Neutrophil (primary cell): ENCODE measurements at regions not wholly inside any gene's neighbourhood (a gene's known extent, or its start where the extent isn't known, plus 50 kb on each side); places are given as distances from the start of the nearest gene placed in this dataset.

ENCODE experiments used
- H3K27ac ChIP-seq: fragments of 200-600 bp; sonication (generic); 2 replicates; pipeline ENCODE4 v1.5.1; 2016; ENCODE audit warnings: mild to moderate bottlenecking, moderate library complexity
- H3K27me3 ChIP-seq: fragments of 200-600 bp; sonication (generic); 2 replicates; pipeline ENCODE4 v1.6.0; 2016; ENCODE audit warnings: mild to moderate bottlenecking
- H3K36me3 ChIP-seq: fragments of 200-600 bp; sonication (generic); 2 replicates; pipeline ENCODE4 v1.5.1; 2017
- H3K4me1 ChIP-seq, 2 experiments: fragments of 200-600 bp in 1 of 2; sonication (generic) in 1 of 2; 1 replicate in 1 of 2; 2 replicates in 1 of 2; pipeline versions ENCODE4 v1.5.1 to v1.6.1; 2013 to 2016; ENCODE audit warnings: low read depth in 1 of 2, low read length in 1 of 2, mild to moderate bottlenecking in 1 of 2, moderate library complexity in 1 of 2; ENCODE audit not compliant: control insufficient read depth in 1 of 2, insufficient read depth in 1 of 2
- H3K4me3 ChIP-seq, 2 experiments: fragments of 200-600 bp in 1 of 2; sonication (generic) in 1 of 2; 1 replicate in 1 of 2; 2 replicates in 1 of 2; pipeline ENCODE4 v1.5.1; 2013 to 2016; ENCODE audit warnings: low read depth in 1 of 2, low read length in 1 of 2, mild to moderate bottlenecking in 1 of 2, moderate library complexity in 1 of 2
- H3K9me3 ChIP-seq: fragments of 200-600 bp; sonication (generic); 2 replicates; pipeline ENCODE4 v1.5.1; 2016
- CTCF ChIP-seq: fragments of 200-600 bp; sonication (generic); IDR thresholded peaks from 2 replicates; pipeline ENCODE4 v1.5.1; 2016; ENCODE audit warnings: antibody characterized with exemption

GRCh38 chr1:73181190-73181540, 898.8 kb upstream of the NEGR1 start:
- Histone ChIP-seq H3K4me3 (no peak overlapping the region), H3K4me1 (no peaks in the 10 kb centered on the region), H3K9me3 (no peaks in the 10 kb centered on the region), H3K27ac (no peak overlapping the region), H3K27me3 (no peaks in the 10 kb centered on the region), H3K36me3 (no peaks in the 10 kb centered on the region)
- no peak for TF ChIP-seq CTCF

DNA sequence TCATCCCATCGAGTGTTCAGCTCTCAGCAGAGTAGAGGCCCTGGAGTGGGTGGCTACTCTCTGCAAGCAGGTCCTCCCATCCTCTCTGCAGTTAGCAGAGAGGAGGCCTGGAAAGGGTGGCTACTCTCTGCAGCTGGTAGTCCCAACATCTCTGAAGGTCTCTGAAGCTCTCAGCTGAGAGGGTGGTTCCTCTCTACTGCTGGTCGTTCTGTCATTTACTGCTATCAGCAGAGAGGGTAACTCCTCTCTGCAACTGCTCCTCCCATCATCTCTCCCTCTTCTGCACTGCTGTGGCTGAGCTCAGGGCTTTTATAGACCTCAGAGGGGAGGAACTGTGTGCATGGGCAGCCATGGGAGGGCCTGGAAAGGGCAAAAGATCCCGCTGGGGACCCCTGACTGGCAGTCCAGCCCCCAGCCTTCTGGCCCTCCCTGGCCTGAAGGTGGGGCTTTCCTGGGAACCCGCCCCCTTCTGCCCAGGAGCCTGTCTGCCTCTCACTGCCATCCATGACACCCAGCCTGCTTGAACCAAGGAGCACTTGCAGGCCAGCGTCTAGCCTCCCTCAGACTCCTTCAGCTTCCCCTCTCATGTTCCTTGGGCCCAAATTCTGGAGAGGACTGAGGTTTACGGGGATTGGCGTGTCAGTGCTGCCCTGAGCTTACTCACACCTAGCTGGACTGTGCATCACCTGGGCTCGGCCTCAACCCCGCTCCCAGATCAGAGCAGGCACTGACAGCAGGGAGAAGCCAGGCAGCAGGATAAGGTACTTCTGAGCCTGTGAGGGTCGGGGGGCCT, 898.3 kb upstream of the NEGR1 start:
- H3K27me3 ChIP-seq, result no peaks in the 10 kb centered on the region
- no peak for TF ChIP-seq CTCF
- no peaks in the 10 kb centered on the region for H3K36me3 ChIP-seq
- no peak overlapping the region for H3K4me3 ChIP-seq
- H3K4me1 ChIP-seq, result no peaks in the 10 kb centered on the region
- H3K27ac ChIP-seq, result no peak overlapping the region
- H3K9me3 ChIP-seq, result no peaks in the 10 kb centered on the region

GRCh38 chr1:73176902-73177301, 894.6 kb upstream of the NEGR1 start:
- Histone ChIP-seq H3K27ac (no peak overlapping the region), H3K4me3 (no peak overlapping the region), H3K36me3 (no peaks in the 10 kb centered on the region), H3K9me3 (no peaks in the 10 kb centered on the region), H3K4me1 (no peaks in the 10 kb centered on the region), H3K27me3 (no peaks in the 10 kb centered on the region)
- no peak for TF ChIP-seq CTCF

DNA sequence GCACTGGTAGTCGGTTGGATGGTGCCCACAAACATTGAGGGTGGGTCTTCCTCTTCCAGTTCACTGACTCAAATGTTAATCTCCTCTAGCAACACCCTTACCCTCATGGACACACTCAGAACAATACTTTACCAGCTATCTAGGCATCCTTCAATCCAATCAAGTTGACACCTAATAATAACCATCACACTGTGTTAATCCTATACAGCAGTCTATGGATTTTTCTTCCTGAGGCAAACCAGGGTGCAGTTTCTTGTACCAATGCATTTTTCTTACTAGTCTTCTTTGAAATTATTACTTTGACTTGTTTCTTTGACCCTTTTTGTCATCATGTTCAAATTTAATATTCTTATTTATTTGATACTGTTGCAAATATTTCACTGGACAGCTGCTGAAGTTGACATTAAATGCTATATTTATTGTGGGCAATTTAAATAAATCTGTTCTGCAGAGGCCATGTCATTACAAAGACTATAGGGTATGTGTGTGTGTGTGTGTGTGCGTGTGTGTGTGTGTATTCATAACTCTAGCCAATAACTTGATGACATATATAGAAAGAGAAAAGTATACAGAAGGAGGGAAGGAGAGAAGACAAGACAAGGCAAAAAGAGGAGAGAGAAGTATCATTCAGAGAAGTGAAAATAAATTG, 884.8 kb upstream of the NEGR1 start:
- no peaks in the 10 kb centered on the region for H3K9me3 ChIP-seq
- H3K36me3 ChIP-seq, result no peaks in the 10 kb centered on the region
- H3K27me3 ChIP-seq, result no peaks in the 10 kb centered on the region
- H3K4me1 ChIP-seq, result no peaks in the 10 kb centered on the region
- H3K27ac ChIP-seq, result no peak overlapping the region
- no peak overlapping the region for H3K4me3 ChIP-seq
- TF ChIP-seq CTCF, result no peak

DNA sequence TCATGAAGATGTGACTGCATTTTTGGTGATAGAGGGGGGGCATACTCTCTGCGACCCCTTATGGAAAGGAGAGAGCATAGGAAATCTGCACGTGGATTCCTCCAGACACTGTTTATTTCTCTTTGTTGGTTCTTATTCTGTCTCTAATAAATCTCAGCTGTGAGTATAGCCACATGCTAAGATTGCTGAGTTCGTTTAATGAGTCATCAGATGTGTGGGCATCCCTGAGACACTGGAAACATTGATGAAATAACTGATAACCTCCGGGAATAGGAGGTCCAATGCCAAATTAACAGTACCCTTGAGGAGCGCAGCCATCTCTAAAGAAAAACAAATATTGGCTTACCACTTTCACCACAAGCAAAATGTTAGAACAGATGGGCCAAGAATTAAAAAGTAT, 880.2 kb upstream of the NEGR1 start:
- no peak for TF ChIP-seq CTCF
- Histone ChIP-seq H3K9me3 (no peaks in the 10 kb centered on the region), H3K4me3 (no peak overlapping the region), H3K4me1 (no peaks in the 10 kb centered on the region), H3K27me3 (no peaks in the 10 kb centered on the region), H3K27ac (no peak overlapping the region), H3K36me3 (no peaks in the 10 kb centered on the region)
